ENCODE measurements at regions not wholly inside any gene's neighbourhood (a gene's known extent, or its start where the extent isn't known, plus 50 kb on each side); places are given as distances from the start of the nearest gene placed in this dataset.

- BruUV-seq (replicated peaks) = no TSS peak
- CTCF ChIA-PET = interaction anchor here (1.0 to 2.2 kb wide), 6 partner anchors 9 to 640 kb away, joined by 3 to 20 read pairs (median 6); no protein-coding TSS in a partner anchor
- dilution Hi-C loops (cut with MboI; ENCODE audit: extremely low pct_ligation_motif_present, low sequenced_read_pairs) (no loop called here), intact Hi-C loops (cut with micrococcal nuclease) (no loop called here)
- Histone ChIP-seq H3K36me3 (ENCODE audit: control insufficient read depth in 2 of 2, extremely low read depth in 1 of 2, insufficient read depth in 2 of 2, low read length in 2 of 2) (no peaks in the 10 kb centered on the region), H3K9ac (replicated peaks; ENCODE audit: extremely low read depth, insufficient read depth, low read length) (no peak overlapping the region), H4K20me1 (replicated peaks; ENCODE audit: control insufficient read depth, extremely low read depth, insufficient read depth, low read length) (no peaks in the 10 kb centered on the region), H3K27ac (ENCODE audit: insufficient read depth, low read depth, low read length) (no peak overlapping the region), H3K79me2 (ENCODE audit: control insufficient read depth, insufficient read depth, low read length) (no peaks in the 10 kb centered on the region), H3K9me3 (replicated peaks; ENCODE audit: control insufficient read depth, insufficient read depth, low read length) (no peaks in the 10 kb centered on the region), H3K9me1 (replicated peaks; ENCODE audit: control insufficient read depth, extremely low read depth, insufficient read depth, low read length) (no peaks in the 10 kb centered on the region), H3K27me3 (ENCODE audit: control insufficient read depth in 2 of 2, insufficient read depth in 2 of 2, low read length in 2 of 2) (no peaks in the 10 kb centered on the region), H3K4me2 (ENCODE audit: insufficient read depth, low read length) (no peak overlapping the region), H3K4me1 (ENCODE audit: control insufficient read depth, extremely low read depth, insufficient read depth, low read length) (peaks cover 14% of the 10 kb centered on the region), H3K4me3 (replicated peaks in 1 of 3; ENCODE audit: insufficient read depth in 1 of 3, low read depth in 1 of 3, low read length in 3 of 3) (no peak overlapping the region), H2AFZ (ENCODE audit: low read depth, low read length) (no peak overlapping the region)
- no peak for DNase-seq (ENCODE audit: low read depth, low spot score)
- TF ChIP-seq FOS (IDR thresholded peaks at IDR 0.05; ENCODE audit: borderline replicate concordance, insufficient read depth, low read length) = no peak
- no peak for TF ChIP-seq POLR2A (IDR thresholded peaks at IDR 0.05; ENCODE audit: low read depth, low read length)
- no peak for TF ChIP-seq CTCF (IDR thresholded peaks at IDR 0.05; ENCODE audit: extremely low read depth in 1 of 2, insufficient read depth in 1 of 2, low read depth in 1 of 2, low read length in 2 of 2)
- no peak for TF ChIP-seq EZH2 (IDR thresholded peaks at IDR 0.05; ENCODE audit: borderline replicate concordance, low read depth, low read length, severe bottlenecking)
- no peak for TF ChIP-seq POLR2AphosphoS5 (IDR thresholded peaks at IDR 0.05; ENCODE audit: insufficient read depth, low read depth, low read length)
- no peak for TF ChIP-seq GATA2 (IDR thresholded peaks at IDR 0.05; ENCODE audit: insufficient read depth, insufficient read length, low read depth, low read length)
- no peak for TF ChIP-seq MAX (IDR thresholded peaks at IDR 0.05; ENCODE audit: insufficient read depth, insufficient read length)
- no peak for TF ChIP-seq MYC (IDR thresholded peaks at IDR 0.05; ENCODE audit: low read depth, low read length)
- TF ChIP-seq JUN (IDR thresholded peaks at IDR 0.05; ENCODE audit: borderline replicate concordance, insufficient read depth, insufficient read length, low read depth) = no peak
- POLR2A ChIA-PET = no interaction called here
- no peak for FAIRE-seq
These were observed 116.0 kb upstream of the FOXA2 start for GRCh38 chr20:22700367-22700766.

All from endothelial cell of umbilical vein (primary cell).